HS-5 (cell line): ENCODE measurements at regions not wholly inside any gene's neighbourhood (a gene's known extent, or its start where the extent isn't known, plus 50 kb on each side); places are given as distances from the start of the nearest gene placed in this dataset.

ENCODE experiments used
- DNase-seq: peaks from one replicate; pipeline ENCODE4 v3.0.0-alpha.2; 2012; ENCODE audit warnings: low read depth

GRCh38 chr6:144335311-144335861 is 50.3 kb downstream of the UTRN start:
- DNase-seq = no peak

- DNase-seq = no peak
Observed at GRCh38 chr6:144335914-144336313, 50.8 kb downstream of the UTRN start.

GRCh38 chr6:144336900-144337299 is 51.8 kb downstream of the UTRN start:
- no peak for DNase-seq

- no peak for DNase-seq
Observed at GRCh38 chr6:144338474-144338873, 53.3 kb downstream of the UTRN start.

GRCh38 chr6:144338951-144339700 is 54.0 kb downstream of the UTRN start:
- DNase-seq = no peak

GRCh38 chr6:144339859-144340452 is 54.8 kb downstream of the UTRN start:
- DNase-seq = no peak

- DNase-seq = no peak
Observed at GRCh38 chr6:144340541-144341371, 55.6 kb downstream of the UTRN start.

GRCh38 chr6:144341831-144342527 is 56.8 kb downstream of the UTRN start:
- DNase-seq = no peak

GRCh38 chr6:144343701-144344428 is 58.7 kb downstream of the UTRN start:
- no peak for DNase-seq

GRCh38 chr6:144344646-144345045 is 59.5 kb downstream of the UTRN start:
- no peak for DNase-seq

- no peak for DNase-seq
Observed at GRCh38 chr6:144345451-144345850, 60.3 kb downstream of the UTRN start.

- peak; percentile 67 for DNase-seq
Observed at GRCh38 chr6:144346719-144347447, 61.7 kb downstream of the UTRN start.

GRCh38 chr6:144347448-144347759 is 62.3 kb downstream of the UTRN start:
- no peak for DNase-seq

GRCh38 chr6:144347933-144348332 is 62.8 kb downstream of the UTRN start:
- DNase-seq = no peak

- peak; percentile 26 for DNase-seq
Observed at GRCh38 chr6:144349690-144350527, 64.8 kb downstream of the UTRN start.

- DNase-seq = no peak
Observed at GRCh38 chr6:144350528-144350880, 65.4 kb downstream of the UTRN start.

GRCh38 chr6:144351379-144352127 is 66.4 kb downstream of the UTRN start:
- DNase-seq = no peak

- no peak for DNase-seq
Observed at GRCh38 chr6:144352331-144352730, 67.2 kb downstream of the UTRN start.

- no peak for DNase-seq
Observed at GRCh38 chr6:144353871-144354314, 68.8 kb downstream of the UTRN start.
